ENCODE measurements at regions not wholly inside any gene's neighbourhood (a gene's known extent, or its start where the extent isn't known, plus 50 kb on each side); places are given as distances from the start of the nearest gene placed in this dataset.

GRCh38 chr19:30167976-30168635 lies 204.1 kb upstream of the ZNF536 start:
- CTCF ChIA-PET: no interaction called here

GRCh38 chr19:30168760-30169159 lies 203.4 kb upstream of the ZNF536 start:
- no peak overlapping the region for H3K4me3 ChIP-seq (ENCODE audit: low read depth, low read length)
- POLR2A ChIA-PET: no interaction called here

More at GRCh38 chr19:30167976-30168635, 204.1 kb upstream of the ZNF536 start:
- POLR2A ChIA-PET: no interaction called here
- no peak for DNase-seq (ENCODE audit: low read depth, low spot score)
- TF ChIP-seq CTCF (IDR thresholded peaks at IDR 0.05; ENCODE audit: insufficient read depth, low read length, missing control alignments): no peak
- no peak overlapping the region for H3K4me3 ChIP-seq (ENCODE audit: low read depth, low read length)

GRCh38 chr19:30169196-30169900 lies 202.8 kb upstream of the ZNF536 start:
- TF ChIP-seq CTCF (IDR thresholded peaks at IDR 0.05; ENCODE audit: insufficient read depth, low read length, missing control alignments): no peak
- H3K4me3 ChIP-seq (ENCODE audit: low read depth, low read length): no peak overlapping the region
- ChIA-PET CTCF (no interaction called here), POLR2A (no interaction called here)
- no peak for DNase-seq (ENCODE audit: low read depth, low spot score)

More at GRCh38 chr19:30168760-30169159, 203.4 kb upstream of the ZNF536 start:
- no peak for DNase-seq (ENCODE audit: low read depth, low spot score)
- CTCF ChIA-PET: no interaction called here
- no peak for TF ChIP-seq CTCF (IDR thresholded peaks at IDR 0.05; ENCODE audit: insufficient read depth, low read length, missing control alignments)

- DNase-seq (ENCODE audit: low read depth, low spot score): no peak
- POLR2A ChIA-PET: no interaction called here
- CTCF ChIA-PET: no interaction called here
- H3K4me3 ChIP-seq (ENCODE audit: low read depth, low read length): no peak overlapping the region
- TF ChIP-seq CTCF (IDR thresholded peaks at IDR 0.05; ENCODE audit: insufficient read depth, low read length, missing control alignments): no peak
Measured at GRCh38 chr19:30170081-30170480, 202.1 kb upstream of the ZNF536 start.

GRCh38 chr19:30170495-30171137 lies 201.6 kb upstream of the ZNF536 start:
- ChIA-PET POLR2A (no interaction called here), CTCF (no interaction called here)
- no peak for TF ChIP-seq CTCF (IDR thresholded peaks at IDR 0.05; ENCODE audit: insufficient read depth, low read length, missing control alignments)
- no peak overlapping the region for H3K4me3 ChIP-seq (ENCODE audit: low read depth, low read length)
- no peak for DNase-seq (ENCODE audit: low read depth, low spot score)

GRCh38 chr19:30171138-30171635 lies 201.0 kb upstream of the ZNF536 start:
- POLR2A ChIA-PET: no interaction called here
- CTCF ChIA-PET: no interaction called here
- no peak overlapping the region for H3K4me3 ChIP-seq (ENCODE audit: low read depth, low read length)
- no peak for DNase-seq (ENCODE audit: low read depth, low spot score)
- no peak for TF ChIP-seq CTCF (IDR thresholded peaks at IDR 0.05; ENCODE audit: insufficient read depth, low read length, missing control alignments)
